IMR-90 (cell line): ENCODE measurements at regions not wholly inside any gene's neighbourhood (a gene's known extent, or its start where the extent isn't known, plus 50 kb on each side); places are given as distances from the start of the nearest gene placed in this dataset.

Source experiments
- ATAC-seq: fragments of 200-7000 bp; cut with Tn5 transposase; 2 replicates; pipeline ENCODE4 v1.9.1; 2020; ENCODE audit warnings: low read depth, mild to moderate bottlenecking, moderate library complexity
- BruUV-seq: library from RNA; stranded (reverse); fragments of 400-500 nt; replicated peaks from 2 replicates; lab custom pipeline; 2021; lab: Mats Ljungman, UMichigan
- CTCF ChIA-PET: fragments of 300-600 bp; formaldehyde crosslinking; extraction: SDS; loops from one replicate; lab custom pipeline; 2021; ENCODE audit warnings: antibody characterized with exemption; lab: Yijun Ruan, JAX
- POLR2A ChIA-PET: fragments of 300-600 bp; sonication (Branson Sonifier 250); formaldehyde crosslinking; loops from one replicate; lab custom pipeline; 2022; ENCODE audit warnings: antibody characterized with exemption; ENCODE audit not compliant: unreplicated experiment; lab: Charles Lee
- DNase-seq: peaks from one replicate; pipeline ENCODE4 v3.0.0; 2013
- H2AFZ ChIP-seq: replicated peaks from 2 replicates; pipeline ENCODE3; 2013; ENCODE audit warnings: low read length, mild to moderate bottlenecking; ENCODE audit not compliant: poor library complexity
- H2AK5ac ChIP-seq: 2 replicates; pipeline ENCODE4 v1.6.1; 2013; ENCODE audit warnings: low read depth, low read length, inconsistent platforms
- H2AK9ac ChIP-seq: replicated peaks from 2 replicates; pipeline ENCODE3; 2013; ENCODE audit warnings: mild to moderate bottlenecking, low read depth, low read length, moderate library complexity; ENCODE audit not compliant: poor library complexity
- H2BK120ac ChIP-seq: 2 replicates; pipeline ENCODE4 v1.6.1; 2013; ENCODE audit warnings: low read depth, low read length, inconsistent platforms
- H2BK15ac ChIP-seq: 3 replicates; pipeline ENCODE4 v1.6.1; 2013; ENCODE audit warnings: low read depth, low read length, inconsistent platforms
- H2BK20ac ChIP-seq: 2 replicates; pipeline ENCODE4 v1.6.1; 2013; ENCODE audit warnings: low read depth, mild to moderate bottlenecking, inconsistent platforms, low read length, moderate library complexity
- H2BK5ac ChIP-seq: 2 replicates; pipeline ENCODE4 v1.6.1; 2013; ENCODE audit warnings: mild to moderate bottlenecking, low read depth, low read length, inconsistent platforms; ENCODE audit not compliant: poor library complexity, severe bottlenecking
- H3K14ac ChIP-seq: replicated peaks from 2 replicates; pipeline ENCODE4 v1.6.1; 2013; ENCODE audit warnings: low read depth, low read length, inconsistent platforms
- H3K18ac ChIP-seq: 2 replicates; pipeline ENCODE4 v1.6.1; 2013; ENCODE audit warnings: low read depth, low read length, control low read depth
- H3K23ac ChIP-seq: 2 replicates; pipeline ENCODE4 v1.6.1; 2013; ENCODE audit warnings: low read depth, low read length, inconsistent platforms
- H3K27ac ChIP-seq: 2 replicates; pipeline ENCODE4 v1.5.1; 2013; ENCODE audit warnings: mild to moderate bottlenecking, control low read depth, low read length; ENCODE audit not compliant: insufficient read depth
- H3K27me3 ChIP-seq: 2 replicates; pipeline ENCODE4 v1.6.1; 2013; ENCODE audit warnings: low read length; ENCODE audit not compliant: control insufficient read depth, insufficient read depth
- H3K36me3 ChIP-seq: 2 replicates; pipeline ENCODE4 v1.6.1; 2013; ENCODE audit warnings: low read length, mixed read lengths; ENCODE audit not compliant: control insufficient read depth, insufficient read depth
- H3K4ac ChIP-seq: 2 replicates; pipeline ENCODE4 v1.6.1; 2013; ENCODE audit warnings: low read depth, low read length, inconsistent platforms
- H3K4me1 ChIP-seq: 2 replicates; pipeline ENCODE4 v1.6.1; 2013; ENCODE audit warnings: low read length, mixed read lengths; ENCODE audit not compliant: control insufficient read depth, insufficient read depth
- H3K4me2 ChIP-seq: 2 replicates; pipeline ENCODE4 v1.6.1; 2013; ENCODE audit warnings: low read depth, mild to moderate bottlenecking, control low read depth, low read length, moderate library complexity
- H3K4me3 ChIP-seq: 2 replicates; pipeline ENCODE4 v1.5.1; 2013; ENCODE audit warnings: low read depth, mild to moderate bottlenecking, control low read depth, low read length, moderate library complexity; ENCODE audit not compliant: insufficient read depth
- H3K56ac ChIP-seq: 2 replicates; pipeline ENCODE4 v1.6.1; 2013; ENCODE audit warnings: low read length, inconsistent platforms; ENCODE audit not compliant: insufficient read depth; ENCODE audit errors: extremely low read depth
- H3K79me1 ChIP-seq, 2 experiments: 2 replicates each; pipeline ENCODE4 v1.6.1; 2013; ENCODE audit warnings: low read length in 2 of 2, inconsistent platforms in 1 of 2, low read depth in 1 of 2
- H3K9ac ChIP-seq: 2 replicates; pipeline ENCODE4 v1.6.1; 2013; ENCODE audit warnings: low read depth, low read length, control low read depth
- H3K9me1 ChIP-seq: 2 replicates; pipeline ENCODE4 v1.6.1; 2013; ENCODE audit warnings: low read length, inconsistent platforms; ENCODE audit not compliant: insufficient read depth
- H3K9me3 ChIP-seq: 2 replicates; pipeline ENCODE4 v1.6.1; 2013; ENCODE audit warnings: low read length; ENCODE audit not compliant: control insufficient read depth, insufficient read depth
- H4K20me1 ChIP-seq: 2 replicates; pipeline ENCODE4 v1.6.1; 2013; ENCODE audit warnings: low read length, inconsistent platforms; ENCODE audit not compliant: insufficient read depth
- H4K5ac ChIP-seq: 2 replicates; pipeline ENCODE4 v1.6.1; 2013; ENCODE audit warnings: mild to moderate bottlenecking, low read depth, low read length, control low read depth
- H4K8ac ChIP-seq, 2 experiments: 2 replicates each; pipeline ENCODE4 v1.6.1; 2013; ENCODE audit warnings: low read depth in 2 of 2, low read length in 2 of 2, control low read depth in 1 of 2, inconsistent platforms in 1 of 2
- H4K91ac ChIP-seq: 2 replicates; pipeline ENCODE4 v1.6.1; 2013; ENCODE audit warnings: low read depth, low read length, inconsistent platforms; ENCODE audit not compliant: insufficient read depth
- CEBPB ChIP-seq: IDR thresholded peaks from 2 replicates; pipeline ENCODE4 v1.6.1; 2012; ENCODE audit warnings: low read depth, low read length, improper control_type of control experiment
- ELK1 ChIP-seq: fragments of 150-350 bp; IDR thresholded peaks from 2 replicates; pipeline ENCODE4 v1.6.1; 2016; ENCODE audit warnings: low read depth, mild to moderate bottlenecking, low read length, moderate library complexity, borderline replicate concordance
- dilution Hi-C: fragments of 300-500 bp; cut with HindIII; formaldehyde crosslinking; loops from one replicate; pipeline ENCODE4 v1.14.3; 2018; ENCODE audit warnings: low sequenced_read_pairs; ENCODE audit not compliant: unreplicated experiment
- in situ Hi-C: fragments of 300-500 bp; cut with MboI; formaldehyde crosslinking; loops from 3 replicates; pipeline ENCODE4 v1.14.3; 2019; ENCODE audit warnings: low sequenced_read_pairs, inconsistent platforms, mixed read lengths
- intact Hi-C: fragments of 100-400 bp; cut with micrococcal nuclease; formaldehyde crosslinking; loops from 2 replicates; pipeline ENCODE4 v1.10.0; 2022

DNA sequence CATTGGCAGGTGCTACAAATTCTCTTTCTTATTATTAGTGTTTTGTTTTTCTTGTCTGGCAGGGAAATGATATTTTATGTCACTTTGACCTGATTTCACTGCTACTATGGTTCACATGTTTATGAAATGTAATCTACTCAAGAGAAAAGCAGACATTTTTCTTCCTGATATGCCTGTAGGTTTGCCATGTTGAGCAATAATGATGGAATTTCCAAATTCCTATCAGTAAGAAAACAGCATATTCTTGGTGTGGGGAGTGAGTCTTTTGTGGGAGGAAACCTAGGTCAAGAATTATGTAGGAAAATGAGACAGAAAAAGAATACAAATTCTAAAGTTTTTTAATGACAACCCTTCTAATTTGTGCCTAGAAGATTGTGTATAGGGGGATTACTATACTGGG is 356.4 kb downstream of the SLC4A3 start:
- peaks cover 2% of the 10 kb centered on the region; the same call in 1 of the 2 replicates for H3K9me3 ChIP-seq
- H3K4me3 ChIP-seq, result no peak overlapping the region
- no peak overlapping the region for H2AFZ ChIP-seq
- in situ Hi-C loops (no loop called here), dilution Hi-C loops (no loop called here), intact Hi-C loops (no loop called here)
- DNase-seq, result peak; percentile 69
- no peaks in the 10 kb centered on the region for H3K9me1 ChIP-seq
- H3K4me1 ChIP-seq, result peaks cover 2% of the 10 kb centered on the region; the same call in 1 of the 2 replicates
- CTCF ChIA-PET, result no interaction called here
- H2BK5ac ChIP-seq, result no peak overlapping the region
- H4K5ac ChIP-seq, result no peak overlapping the region
- H2BK15ac ChIP-seq, result no peak overlapping the region
- H2AK9ac ChIP-seq, result no peak overlapping the region
- no peak overlapping the region for H3K18ac ChIP-seq
- ATAC-seq, result peak; percentile 50; the same call in 1 of the 2 replicates
- no peaks in the 10 kb centered on the region for H3K27me3 ChIP-seq
- H3K9ac ChIP-seq, result no peak overlapping the region
- H3K36me3 ChIP-seq, result no peaks in the 10 kb centered on the region
- H3K56ac ChIP-seq, result no peak overlapping the region
- H3K14ac ChIP-seq, result no peak overlapping the region
- H3K79me1 ChIP-seq, result no peaks in the 10 kb centered on the region
- no peak overlapping the region for H2AK5ac ChIP-seq
- no TSS peak for BruUV-seq
- no peaks in the 10 kb centered on the region for H4K20me1 ChIP-seq
- TF ChIP-seq ELK1 (no peak), CEBPB (peak; percentile 85)
- H2BK120ac ChIP-seq, result no peak overlapping the region
- no peak overlapping the region for H3K23ac ChIP-seq
- no peak overlapping the region for H4K8ac ChIP-seq
- no peak overlapping the region for H3K4ac ChIP-seq
- H2BK20ac ChIP-seq, result no peak overlapping the region
- no peak overlapping the region for H3K27ac ChIP-seq
- no peak overlapping the region for H3K4me2 ChIP-seq
- no peak overlapping the region for H4K91ac ChIP-seq
- POLR2A ChIA-PET, result no interaction called here
